GM20000 (cell line): ENCODE measurements at regions not wholly inside any gene's neighbourhood (a gene's known extent, or its start where the extent isn't known, plus 50 kb on each side); places are given as distances from the start of the nearest gene placed in this dataset.

Experiments
- DNase-seq: peaks from one replicate; pipeline ENCODE4 v3.0.0; 2012; ENCODE audit warnings: low spot score
- CTCF ChIP-seq: IDR thresholded peaks from 2 replicates; pipeline ENCODE4 v1.5.1; 2012; ENCODE audit warnings: mild to moderate bottlenecking, control low read depth; ENCODE audit errors: extremely low read depth, missing control alignments

- no peak for DNase-seq
- no peak for TF ChIP-seq CTCF
These were observed 808.3 kb upstream of the MAN1A1 start for GRCh38 chr6:120157873-120158272.

GRCh38 chr6:120147071-120147871 is 797.7 kb upstream of the MAN1A1 start:
- no peak for DNase-seq

GRCh38 chr6:120141601-120142000 is 792.0 kb upstream of the MAN1A1 start:
- no peak for DNase-seq
- no peak for TF ChIP-seq CTCF

More at GRCh38 chr6:120147071-120147871, 797.7 kb upstream of the MAN1A1 start:
- TF ChIP-seq CTCF: no peak

GRCh38 chr6:120137492-120137891 is 787.9 kb upstream of the MAN1A1 start:
- DNase-seq: no peak
- TF ChIP-seq CTCF: no peak

- TF ChIP-seq CTCF: no peak
- no peak for DNase-seq
These were observed 779.7 kb upstream of the MAN1A1 start for GRCh38 chr6:120129228-120129627.

- no peak for TF ChIP-seq CTCF
- no peak for DNase-seq
These were observed 772.8 kb upstream of the MAN1A1 start for GRCh38 chr6:120122401-120122800.

GRCh38 chr6:120116343-120116742 is 766.8 kb upstream of the MAN1A1 start:
- no peak for DNase-seq
- no peak for TF ChIP-seq CTCF
